ENCODE measurements at regions not wholly inside any gene's neighbourhood (a gene's known extent, or its start where the extent isn't known, plus 50 kb on each side); places are given as distances from the start of the nearest gene placed in this dataset.
A peak's percentile ranks its signal among the peaks of the same experiment; 100 is the strongest.

DNA sequence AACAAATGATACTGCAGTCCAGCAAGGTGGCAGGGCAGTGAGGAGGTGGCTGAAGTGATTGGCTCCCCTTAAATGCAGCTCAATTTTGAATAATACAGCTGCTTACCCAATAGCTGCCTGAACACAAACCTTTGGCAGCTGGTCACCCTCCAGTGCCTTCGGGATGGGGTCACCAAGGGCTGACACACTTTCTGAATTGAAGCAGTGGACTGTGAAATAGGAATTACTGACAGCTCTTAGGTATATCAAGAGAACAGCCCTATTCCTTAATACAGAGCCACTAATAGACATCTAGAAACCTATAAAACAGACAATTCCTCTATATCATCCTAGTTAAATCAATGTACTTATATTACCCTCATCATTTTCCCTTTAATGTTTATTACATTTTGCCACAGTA lies 474.2 kb upstream of the KIRREL3 start (continued):
- TF ChIP-seq, protein P1, sequence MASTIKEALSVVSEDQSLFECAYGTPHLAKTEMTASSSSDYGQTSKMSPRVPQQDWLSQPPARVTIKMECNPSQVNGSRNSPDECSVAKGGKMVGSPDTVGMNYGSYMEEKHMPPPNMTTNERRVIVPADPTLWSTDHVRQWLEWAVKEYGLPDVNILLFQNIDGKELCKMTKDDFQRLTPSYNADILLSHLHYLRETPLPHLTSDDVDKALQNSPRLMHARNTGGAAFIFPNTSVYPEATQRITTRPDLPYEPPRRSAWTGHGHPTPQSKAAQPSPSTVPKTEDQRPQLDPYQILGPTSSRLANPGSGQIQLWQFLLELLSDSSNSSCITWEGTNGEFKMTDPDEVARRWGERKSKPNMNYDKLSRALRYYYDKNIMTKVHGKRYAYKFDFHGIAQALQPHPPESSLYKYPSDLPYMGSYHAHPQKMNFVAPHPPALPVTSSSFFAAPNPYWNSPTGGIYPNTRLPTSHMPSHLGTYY (CRISPR knock-in tag; IDR thresholded peaks at IDR 0.05): no peak
- TF ChIP-seq NR3C1 (CRISPR knock-in tag; conservative IDR thresholded peaks at IDR 0.05; ENCODE audit: low read depth): no peak
- TF ChIP-seq NR2C2 (CRISPR knock-in tag; IDR thresholded peaks at IDR 0.05): no peak
- TF ChIP-seq FOXP1 (CRISPR knock-in tag; IDR thresholded peaks at IDR 0.05; ENCODE audit: borderline replicate concordance): no peak

DNA sequence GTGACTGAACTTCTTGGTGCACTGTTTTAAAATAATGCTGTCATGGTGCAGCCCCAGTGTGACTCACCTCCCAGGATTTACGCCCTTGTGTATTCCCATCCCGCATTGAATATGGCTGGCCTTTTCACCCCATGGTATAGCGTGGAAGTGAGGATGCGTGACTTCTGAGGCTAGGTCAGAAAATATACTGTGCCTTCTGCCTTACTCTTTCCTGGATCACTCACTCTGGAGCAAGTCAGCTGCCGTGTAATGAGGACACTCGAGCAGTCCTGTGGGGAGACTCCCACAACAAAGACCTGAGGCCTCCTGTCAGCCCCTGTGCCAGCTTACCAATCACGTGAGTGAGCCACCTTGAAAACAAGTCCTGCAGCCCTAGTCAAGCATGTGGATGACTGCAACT lies 471.9 kb upstream of the KIRREL3 start:
- Mint-ChIP-seq H3K4me1 (peaks cover 4% of the 10 kb centered on the region; the same call in 1 of the 2 replicates), H3K9me3 (no peaks in the 10 kb centered on the region), H3K27me3 (ENCODE audit: low read depth) (no peaks in the 10 kb centered on the region), H3K27ac (no peak overlapping the region), H3K36me3 (no peaks in the 10 kb centered on the region), H3K4me3 (no peak overlapping the region)
- ChIA-PET CTCF (interaction anchor here (1.4 kb wide), 2 partner anchors 160 to 217 kb away, joined by 3 read pairs; no protein-coding TSS in a partner anchor), POLR2A (no interaction called here)
- TF ChIP-seq RORB (CRISPR knock-in tag; IDR thresholded peaks at IDR 0.05): no peak
- TF ChIP-seq, protein P2, sequence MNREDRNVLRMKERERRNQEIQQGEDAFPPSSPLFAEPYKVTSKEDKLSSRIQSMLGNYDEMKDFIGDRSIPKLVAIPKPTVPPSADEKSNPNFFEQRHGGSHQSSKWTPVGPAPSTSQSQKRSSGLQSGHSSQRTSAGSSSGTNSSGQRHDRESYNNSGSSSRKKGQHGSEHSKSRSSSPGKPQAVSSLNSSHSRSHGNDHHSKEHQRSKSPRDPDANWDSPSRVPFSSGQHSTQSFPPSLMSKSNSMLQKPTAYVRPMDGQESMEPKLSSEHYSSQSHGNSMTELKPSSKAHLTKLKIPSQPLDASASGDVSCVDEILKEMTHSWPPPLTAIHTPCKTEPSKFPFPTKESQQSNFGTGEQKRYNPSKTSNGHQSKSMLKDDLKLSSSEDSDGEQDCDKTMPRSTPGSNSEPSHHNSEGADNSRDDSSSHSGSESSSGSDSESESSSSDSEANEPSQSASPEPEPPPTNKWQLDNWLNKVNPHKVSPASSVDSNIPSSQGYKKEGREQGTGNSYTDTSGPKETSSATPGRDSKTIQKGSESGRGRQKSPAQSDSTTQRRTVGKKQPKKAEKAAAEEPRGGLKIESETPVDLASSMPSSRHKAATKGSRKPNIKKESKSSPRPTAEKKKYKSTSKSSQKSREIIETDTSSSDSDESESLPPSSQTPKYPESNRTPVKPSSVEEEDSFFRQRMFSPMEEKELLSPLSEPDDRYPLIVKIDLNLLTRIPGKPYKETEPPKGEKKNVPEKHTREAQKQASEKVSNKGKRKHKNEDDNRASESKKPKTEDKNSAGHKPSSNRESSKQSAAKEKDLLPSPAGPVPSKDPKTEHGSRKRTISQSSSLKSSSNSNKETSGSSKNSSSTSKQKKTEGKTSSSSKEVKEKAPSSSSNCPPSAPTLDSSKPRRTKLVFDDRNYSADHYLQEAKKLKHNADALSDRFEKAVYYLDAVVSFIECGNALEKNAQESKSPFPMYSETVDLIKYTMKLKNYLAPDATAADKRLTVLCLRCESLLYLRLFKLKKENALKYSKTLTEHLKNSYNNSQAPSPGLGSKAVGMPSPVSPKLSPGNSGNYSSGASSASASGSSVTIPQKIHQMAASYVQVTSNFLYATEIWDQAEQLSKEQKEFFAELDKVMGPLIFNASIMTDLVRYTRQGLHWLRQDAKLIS (CRISPR knock-in tag; IDR thresholded peaks at IDR 0.05; ENCODE audit: borderline replicate concordance): no peak
- ATAC-seq (no peak), DNase-seq (ENCODE audit: low spot score) (no peak)

DNA sequence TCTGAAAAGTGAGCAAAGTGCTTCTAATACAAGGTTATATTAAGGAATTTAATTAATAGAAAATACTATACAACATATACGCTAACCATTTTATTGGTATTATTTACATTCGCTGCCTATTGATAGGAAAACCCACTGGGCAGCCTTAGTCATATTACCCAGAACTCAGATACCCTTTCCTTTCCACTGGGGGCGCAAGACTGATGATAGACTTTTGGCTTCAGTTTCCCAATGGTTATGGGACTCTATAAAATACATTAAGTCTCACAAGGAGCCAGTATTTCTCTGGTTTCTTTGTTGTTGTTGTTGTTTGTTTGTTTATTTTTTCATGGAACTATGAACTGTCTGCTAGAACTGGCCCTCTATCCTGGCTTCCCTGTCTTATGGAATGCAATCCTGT lies 471.1 kb upstream of the KIRREL3 start:
- peak; percentile 41 for ATAC-seq
- Mint-ChIP-seq H3K4me3 (no peak overlapping the region), H3K36me3 (no peaks in the 10 kb centered on the region), H3K4me1 (peaks cover 4% of the 10 kb centered on the region; the same call in 1 of the 2 replicates), H3K9me3 (no peaks in the 10 kb centered on the region), H3K27ac (no peak overlapping the region), H3K27me3 (ENCODE audit: low read depth) (no peaks in the 10 kb centered on the region)
- no peak for DNase-seq (ENCODE audit: low spot score)
- ChIA-PET CTCF (interaction anchor here (0.6 to 1.9 kb wide), 7 partner anchors 10 to 216 kb away, joined by 3 to 8 read pairs (median 3); no protein-coding TSS in a partner anchor), POLR2A (no interaction called here)
- TF ChIP-seq, protein P3, sequence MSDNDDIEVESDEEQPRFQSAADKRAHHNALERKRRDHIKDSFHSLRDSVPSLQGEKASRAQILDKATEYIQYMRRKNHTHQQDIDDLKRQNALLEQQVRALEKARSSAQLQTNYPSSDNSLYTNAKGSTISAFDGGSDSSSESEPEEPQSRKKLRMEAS (CRISPR knock-in tag; IDR thresholded peaks at IDR 0.05): no peak
- TF ChIP-seq, protein P4, sequence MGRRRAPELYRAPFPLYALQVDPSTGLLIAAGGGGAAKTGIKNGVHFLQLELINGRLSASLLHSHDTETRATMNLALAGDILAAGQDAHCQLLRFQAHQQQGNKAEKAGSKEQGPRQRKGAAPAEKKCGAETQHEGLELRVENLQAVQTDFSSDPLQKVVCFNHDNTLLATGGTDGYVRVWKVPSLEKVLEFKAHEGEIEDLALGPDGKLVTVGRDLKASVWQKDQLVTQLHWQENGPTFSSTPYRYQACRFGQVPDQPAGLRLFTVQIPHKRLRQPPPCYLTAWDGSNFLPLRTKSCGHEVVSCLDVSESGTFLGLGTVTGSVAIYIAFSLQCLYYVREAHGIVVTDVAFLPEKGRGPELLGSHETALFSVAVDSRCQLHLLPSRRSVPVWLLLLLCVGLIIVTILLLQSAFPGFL (CRISPR knock-in tag; IDR thresholded peaks at IDR 0.05; ENCODE audit: borderline replicate concordance): no peak
- TF ChIP-seq, protein P5, sequence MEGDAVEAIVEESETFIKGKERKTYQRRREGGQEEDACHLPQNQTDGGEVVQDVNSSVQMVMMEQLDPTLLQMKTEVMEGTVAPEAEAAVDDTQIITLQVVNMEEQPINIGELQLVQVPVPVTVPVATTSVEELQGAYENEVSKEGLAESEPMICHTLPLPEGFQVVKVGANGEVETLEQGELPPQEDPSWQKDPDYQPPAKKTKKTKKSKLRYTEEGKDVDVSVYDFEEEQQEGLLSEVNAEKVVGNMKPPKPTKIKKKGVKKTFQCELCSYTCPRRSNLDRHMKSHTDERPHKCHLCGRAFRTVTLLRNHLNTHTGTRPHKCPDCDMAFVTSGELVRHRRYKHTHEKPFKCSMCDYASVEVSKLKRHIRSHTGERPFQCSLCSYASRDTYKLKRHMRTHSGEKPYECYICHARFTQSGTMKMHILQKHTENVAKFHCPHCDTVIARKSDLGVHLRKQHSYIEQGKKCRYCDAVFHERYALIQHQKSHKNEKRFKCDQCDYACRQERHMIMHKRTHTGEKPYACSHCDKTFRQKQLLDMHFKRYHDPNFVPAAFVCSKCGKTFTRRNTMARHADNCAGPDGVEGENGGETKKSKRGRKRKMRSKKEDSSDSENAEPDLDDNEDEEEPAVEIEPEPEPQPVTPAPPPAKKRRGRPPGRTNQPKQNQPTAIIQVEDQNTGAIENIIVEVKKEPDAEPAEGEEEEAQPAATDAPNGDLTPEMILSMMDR (IDR thresholded peaks at IDR 0.05): 0 out of 2 replicates have a peak, but pooled peaks have one; percentile 16
- TF ChIP-seq, protein P6, sequence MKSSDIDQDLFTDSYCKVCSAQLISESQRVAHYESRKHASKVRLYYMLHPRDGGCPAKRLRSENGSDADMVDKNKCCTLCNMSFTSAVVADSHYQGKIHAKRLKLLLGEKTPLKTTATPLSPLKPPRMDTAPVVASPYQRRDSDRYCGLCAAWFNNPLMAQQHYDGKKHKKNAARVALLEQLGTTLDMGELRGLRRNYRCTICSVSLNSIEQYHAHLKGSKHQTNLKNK (CRISPR knock-in tag; IDR thresholded peaks at IDR 0.05): no peak

Data from WTC11 (cell line).